Endodermal cell (in vitro differentiated cells): ENCODE measurements at regions not wholly inside any gene's neighbourhood (a gene's known extent, or its start where the extent isn't known, plus 50 kb on each side); places are given as distances from the start of the nearest gene placed in this dataset.

Experiments used
- DNase-seq: peaks from one replicate; pipeline ENCODE4 v3.0.0-alpha.2; 2017
- H3K27ac ChIP-seq: 2 replicates; pipeline ENCODE4 v1.5.1; 2013; ENCODE audit warnings: mild to moderate bottlenecking, low read depth, low read length, moderate library complexity
- H3K27me3 ChIP-seq: 2 replicates; pipeline ENCODE4 v1.6.1; 2013; ENCODE audit warnings: mild to moderate bottlenecking, low read length, moderate library complexity; ENCODE audit not compliant: insufficient read depth, control insufficient read depth, poor library complexity, severe bottlenecking
- H3K36me3 ChIP-seq: 2 replicates; pipeline ENCODE4 v1.7.0; 2013; ENCODE audit warnings: mild to moderate bottlenecking, low read length, moderate library complexity; ENCODE audit not compliant: control insufficient read depth, insufficient read depth
- H3K4me1 ChIP-seq: one replicate; pipeline ENCODE4 v1.7.0; 2013; ENCODE audit warnings: low read length; ENCODE audit not compliant: control insufficient read depth, insufficient read depth
- H3K4me3 ChIP-seq: 2 replicates; pipeline ENCODE4 v1.5.1; 2013; ENCODE audit warnings: mild to moderate bottlenecking, low read length, moderate library complexity
- H3K9ac ChIP-seq: 2 replicates; pipeline ENCODE4 v1.6.1; 2013; ENCODE audit warnings: mild to moderate bottlenecking, low read length, moderate library complexity; ENCODE audit not compliant: poor library complexity, severe bottlenecking; ENCODE audit errors: extremely low read depth
- H3K9me3 ChIP-seq: 2 replicates; pipeline ENCODE4 v1.6.1; 2013; ENCODE audit warnings: mild to moderate bottlenecking, low read length, moderate library complexity; ENCODE audit not compliant: control insufficient read depth
- H3K27ac Mint-ChIP-seq: 2 replicates; pipeline ENCODE4 v1.8.0; 2020; ENCODE audit warnings: mixed read lengths
- H3K27me3 Mint-ChIP-seq: 2 replicates; pipeline ENCODE4 v1.8.0; 2021; ENCODE audit warnings: mild to moderate bottlenecking, mixed read lengths; ENCODE audit not compliant: insufficient read depth
- H3K36me3 Mint-ChIP-seq: 2 replicates; pipeline ENCODE4 v1.8.0; 2020; ENCODE audit warnings: low read depth, mixed read lengths
- H3K4me1 Mint-ChIP-seq: 2 replicates; pipeline ENCODE4 v1.8.0; 2020; ENCODE audit warnings: mixed read lengths
- H3K4me3 Mint-ChIP-seq: 2 replicates; pipeline ENCODE4 v1.8.0; 2020; ENCODE audit warnings: mild to moderate bottlenecking, moderate library complexity, mixed read lengths
- H3K9me3 Mint-ChIP-seq: 2 replicates; pipeline ENCODE4 v1.8.0; 2020; ENCODE audit warnings: mild to moderate bottlenecking, mixed read lengths
- CTCF ChIP-seq: fragments of 200-600 bp; sonication (generic); conservative IDR thresholded peaks from 2 replicates; pipeline ENCODE4 v1.5.0; 2021; ENCODE audit warnings: antibody characterized with exemption, mild to moderate bottlenecking
- WGBS, 2 experiments: methylation state at CpG; one replicate each; pipeline versions ENCODE4 v1.1.5 to v1.1.7; 2013; ENCODE audit warnings: missing lambda C conversion rate in 2 of 2, mixed read lengths in 1 of 2; ENCODE audit not compliant: insufficient coverage in 1 of 2, insufficient read length in 1 of 2; 5-methylcytosine and 5-hydroxymethylcytosine counted together

GRCh38 chr6:74588094-74588832 is 617.6 kb downstream of the COL12A1 start:
- Histone ChIP-seq H3K36me3 (no peaks in the 10 kb centered on the region), H3K4me3 (no peak overlapping the region), H3K9me3 (no peaks in the 10 kb centered on the region), H3K27ac (no peak overlapping the region), H3K9ac (no peak overlapping the region), H3K27me3 (no peaks in the 10 kb centered on the region), H3K4me1 (no peaks in the 10 kb centered on the region)
- peak; percentile 30 for TF ChIP-seq CTCF
- Mint-ChIP-seq H3K27me3 (no peaks in the 10 kb centered on the region), H3K36me3 (no peaks in the 10 kb centered on the region), H3K27ac (no peak overlapping the region), H3K9me3 (no peaks in the 10 kb centered on the region), H3K4me1 (no peaks in the 10 kb centered on the region), H3K4me3 (no peak overlapping the region)
- 91 to 94% methylated on average over 3 to 5 of the region's 5 CpGs for WGBS, 2 experiments
- DNase-seq: peak; percentile 54

GRCh38 chr6:74587386-74587785 is 618.5 kb downstream of the COL12A1 start:
- H3K9me3 Mint-ChIP-seq: no peaks in the 10 kb centered on the region

GRCh38 chr6:74585753-74586152 is 620.1 kb downstream of the COL12A1 start:
- DNase-seq: no peak
- Mint-ChIP-seq H3K36me3 (no peaks in the 10 kb centered on the region), H3K9me3 (no peaks in the 10 kb centered on the region), H3K27me3 (no peaks in the 10 kb centered on the region), H3K4me1 (no peaks in the 10 kb centered on the region), H3K4me3 (no peak overlapping the region), H3K27ac (no peak overlapping the region)
- no peaks in the 10 kb centered on the region for H3K4me1 ChIP-seq
- H3K9ac ChIP-seq: no peak overlapping the region
- no peaks in the 10 kb centered on the region for H3K27me3 ChIP-seq
- no peaks in the 10 kb centered on the region for H3K36me3 ChIP-seq
- TF ChIP-seq CTCF: no peak
- H3K9me3 ChIP-seq: no peaks in the 10 kb centered on the region
- H3K4me3 ChIP-seq: no peak overlapping the region
- H3K27ac ChIP-seq: no peak overlapping the region

More at GRCh38 chr6:74587386-74587785, 618.5 kb downstream of the COL12A1 start:
- H3K27me3 Mint-ChIP-seq: no peaks in the 10 kb centered on the region
- Histone ChIP-seq H3K9me3 (no peaks in the 10 kb centered on the region), H3K4me1 (no peaks in the 10 kb centered on the region), H3K36me3 (no peaks in the 10 kb centered on the region), H3K9ac (no peak overlapping the region), H3K27ac (no peak overlapping the region), H3K4me3 (no peak overlapping the region), H3K27me3 (no peaks in the 10 kb centered on the region)
- H3K4me1 Mint-ChIP-seq: no peaks in the 10 kb centered on the region
- H3K4me3 Mint-ChIP-seq: no peak overlapping the region
- TF ChIP-seq CTCF: no peak
- DNase-seq: no peak
- no peaks in the 10 kb centered on the region for H3K36me3 Mint-ChIP-seq
- whole genome bisulfite sequencing, 2 experiments: 90 to 93% methylated on average over 2 of the region's 2 CpGs
- H3K27ac Mint-ChIP-seq: no peak overlapping the region
